ENCODE measurements at regions not wholly inside any gene's neighbourhood (a gene's known extent, or its start where the extent isn't known, plus 50 kb on each side); places are given as distances from the start of the nearest gene placed in this dataset.
A peak's percentile ranks its signal among the peaks of the same experiment; 100 is the strongest.
"Not testable (repeated sequence)": the region's sequence is repeated elsewhere in the genome, so short reads cannot be mapped to it uniquely, and the experiment has no call there.

GRCh38 chr2:6183226-6183625 is 491.0 kb downstream of the SOX11 start:
- H3K27ac ChIP-seq (replicated peaks in 1 of 4) = no peak overlapping the region
- TF ChIP-seq EP300 (IDR thresholded peaks at IDR 0.05) (no peak), CTCF (IDR thresholded peaks at IDR 0.05) (no peak), POLR2A (IDR thresholded peaks at IDR 0.05; ENCODE audit: low read depth) (no peak), POLR2AphosphoS5 (IDR thresholded peaks at IDR 0.05) (no peak)
- H3K4me3 ChIP-seq = no peak overlapping the region
- DNase-seq (ENCODE audit: extremely low spot score) = no peak
- H3K27me3 ChIP-seq = no peaks in the 10 kb centered on the region
- H3K9me3 ChIP-seq = no peaks in the 10 kb centered on the region
- intact Hi-C loops (cut with DNase I) = no loop called here
- no peaks in the 10 kb centered on the region for H3K36me3 ChIP-seq
- H3K4me1 ChIP-seq = no peaks in the 10 kb centered on the region
- WGBS = 73% methylated on average over 1 of the region's 1 CpG

- no peak for DNase-seq (ENCODE audit: extremely low spot score)
- no peaks in the 10 kb centered on the region for H3K36me3 ChIP-seq
- H3K4me3 ChIP-seq = no peak overlapping the region
- TF ChIP-seq POLR2AphosphoS5 (IDR thresholded peaks at IDR 0.05) = no peak
- TF ChIP-seq POLR2A (IDR thresholded peaks at IDR 0.05; ENCODE audit: low read depth) = no peak
- no peak for TF ChIP-seq CTCF (IDR thresholded peaks at IDR 0.05)
- TF ChIP-seq EP300 (IDR thresholded peaks at IDR 0.05) = no peak
- WGBS = 57% methylated on average over 13 of the region's 13 CpGs
- intact Hi-C loops (cut with DNase I) = no loop called here
- H3K27me3 ChIP-seq = no peaks in the 10 kb centered on the region
- no peaks in the 10 kb centered on the region for H3K4me1 ChIP-seq
- no peak overlapping the region for H3K27ac ChIP-seq (replicated peaks in 1 of 4)
- H3K9me3 ChIP-seq = no peaks in the 10 kb centered on the region
Measured at GRCh38 chr2:6184532-6185292, 492.5 kb downstream of the SOX11 start.

GRCh38 chr2:6186332-6187151 is 494.4 kb downstream of the SOX11 start:
- no peaks in the 10 kb centered on the region for H3K9me3 ChIP-seq
- no peak overlapping the region for H3K27ac ChIP-seq (replicated peaks in 1 of 4)
- TF ChIP-seq POLR2A (IDR thresholded peaks at IDR 0.05; ENCODE audit: low read depth) = no peak
- TF ChIP-seq POLR2AphosphoS5 (IDR thresholded peaks at IDR 0.05) = peak in 1 of 2 donors; percentile 12
- no peak for TF ChIP-seq EP300 (IDR thresholded peaks at IDR 0.05)
- H3K27me3 ChIP-seq = no peaks in the 10 kb centered on the region
- H3K36me3 ChIP-seq = no peaks in the 10 kb centered on the region
- no peak for DNase-seq (ENCODE audit: extremely low spot score)
- no peaks in the 10 kb centered on the region for H3K4me1 ChIP-seq
- WGBS = 77% methylated on average over 7 of the region's 7 CpGs
- no peak overlapping the region for H3K4me3 ChIP-seq
- intact Hi-C loops (cut with DNase I) = no loop called here

- 76% methylated on average over 1 of the region's 1 CpG for WGBS
Measured at GRCh38 chr2:6196449-6196848, 504.3 kb downstream of the SOX11 start.

GRCh38 chr2:6198370-6198919 is 506.3 kb downstream of the SOX11 start:
- peaks cover 0 to 11% (median 0%) of the 10 kb centered on the region in 4 donors for H3K9me3 ChIP-seq
- H3K27ac ChIP-seq (replicated peaks in 1 of 4); H3K4me1 ChIP-seq; H3K27me3 ChIP-seq; H3K4me3 ChIP-seq; H3K36me3 ChIP-seq; intact Hi-C loops (cut with DNase I); DNase-seq (ENCODE audit: extremely low spot score): not testable (repeated sequence)
- 88% methylated on average over 6 of the region's 6 CpGs for WGBS

More at GRCh38 chr2:6196449-6196848, 504.3 kb downstream of the SOX11 start:
- TF ChIP-seq CTCF (IDR thresholded peaks at IDR 0.05) (no peak), POLR2A (IDR thresholded peaks at IDR 0.05; ENCODE audit: low read depth) (no peak), EP300 (IDR thresholded peaks at IDR 0.05) (no peak), POLR2AphosphoS5 (IDR thresholded peaks at IDR 0.05) (no peak)
- no peak for DNase-seq (ENCODE audit: extremely low spot score)
- Histone ChIP-seq H3K4me3 (no peak overlapping the region), H3K27me3 (no peaks in the 10 kb centered on the region), H3K36me3 (no peaks in the 10 kb centered on the region), H3K9me3 (peaks cover 0 to 11% (median 0%) of the 10 kb centered on the region in 4 donors), H3K4me1 (no peaks in the 10 kb centered on the region), H3K27ac (replicated peaks in 1 of 4) (no peak overlapping the region)
- intact Hi-C loops (cut with DNase I) = no loop called here
